ENCODE measurements at regions not wholly inside any gene's neighbourhood (a gene's known extent, or its start where the extent isn't known, plus 50 kb on each side); places are given as distances from the start of the nearest gene placed in this dataset.

GRCh38 chr3:28934126-28934813 is 346.6 kb upstream of the RBMS3 start:
- no peak for TF ChIP-seq GATA3 (IDR thresholded peaks at IDR 0.05; ENCODE audit: low read depth, low read length)
- no peak for TF ChIP-seq GATA2 (IDR thresholded peaks at IDR 0.05; ENCODE audit: low read depth, low read length)

- TF ChIP-seq GATA3 (IDR thresholded peaks at IDR 0.05; ENCODE audit: low read depth, low read length): no peak
- TF ChIP-seq GATA2 (IDR thresholded peaks at IDR 0.05; ENCODE audit: low read depth, low read length): no peak
Measured at GRCh38 chr3:28935146-28935545, 345.7 kb upstream of the RBMS3 start.

DNA sequence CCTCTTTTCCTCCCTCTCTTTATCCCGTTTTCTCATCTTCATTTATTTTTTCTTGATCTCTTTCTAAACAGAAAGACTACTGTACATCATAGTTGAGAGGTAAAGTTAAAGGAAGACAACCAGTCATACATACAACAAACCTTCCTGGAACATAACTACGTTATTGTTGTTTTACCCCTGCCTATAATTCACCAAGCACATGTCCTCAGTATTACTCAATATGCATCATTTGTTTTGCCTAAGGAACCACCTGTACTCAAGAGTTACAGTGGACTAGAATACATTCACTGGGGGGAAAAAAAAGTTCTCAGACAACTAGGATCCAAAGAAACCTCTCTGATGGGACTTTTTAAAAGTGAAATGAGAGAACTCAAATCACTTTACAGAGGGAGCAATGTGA is 344.7 kb upstream of the RBMS3 start:
- TF ChIP-seq GATA2 (IDR thresholded peaks at IDR 0.05; ENCODE audit: low read depth, low read length) (no peak), GATA3 (IDR thresholded peaks at IDR 0.05; ENCODE audit: low read depth, low read length) (no peak)

DNA sequence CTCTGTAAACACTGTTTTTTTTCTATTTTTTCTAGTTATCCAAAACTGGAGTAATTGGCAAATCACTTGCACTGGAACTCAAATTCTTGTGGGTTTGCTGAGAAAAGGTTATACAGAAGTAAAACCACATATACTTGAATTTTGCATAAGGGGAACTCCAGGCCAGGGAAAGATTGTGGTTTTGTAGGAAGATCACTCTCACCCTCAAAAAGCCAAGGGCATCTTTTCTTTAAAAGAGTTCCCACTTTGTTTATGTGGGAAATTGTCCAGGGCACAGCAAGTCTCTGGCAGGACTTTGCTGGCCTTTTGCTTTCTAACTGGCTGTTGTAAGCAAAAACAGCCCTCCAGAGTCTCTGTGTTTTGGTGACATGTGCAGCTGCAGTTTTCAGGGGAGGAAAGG is 340.3 kb upstream of the RBMS3 start:
- TF ChIP-seq GATA2 (IDR thresholded peaks at IDR 0.05; ENCODE audit: low read depth, low read length): no peak
- TF ChIP-seq GATA3 (IDR thresholded peaks at IDR 0.05; ENCODE audit: low read depth, low read length): no peak

DNA sequence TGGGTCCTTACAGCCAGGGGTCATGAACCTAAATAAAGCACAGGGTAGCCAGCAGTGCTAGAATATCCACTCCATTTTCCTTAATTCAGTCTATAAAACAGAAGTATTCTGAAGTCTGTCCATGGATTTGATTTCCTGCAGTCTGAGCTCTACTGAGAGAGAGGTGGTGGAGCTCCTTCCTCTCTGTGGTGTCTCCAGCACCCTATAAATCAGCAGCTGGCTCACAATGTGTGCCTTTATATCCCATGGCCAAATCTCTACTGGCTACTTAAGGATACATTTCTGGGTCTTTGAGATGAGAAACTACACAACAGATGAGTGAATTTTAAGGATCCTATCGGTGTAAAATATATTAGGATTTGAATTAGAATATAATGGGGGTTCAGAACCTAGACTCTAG is 339.9 kb upstream of the RBMS3 start:
- TF ChIP-seq GATA2 (IDR thresholded peaks at IDR 0.05; ENCODE audit: low read depth, low read length) (no peak), GATA3 (IDR thresholded peaks at IDR 0.05; ENCODE audit: low read depth, low read length) (no peak)

DNA sequence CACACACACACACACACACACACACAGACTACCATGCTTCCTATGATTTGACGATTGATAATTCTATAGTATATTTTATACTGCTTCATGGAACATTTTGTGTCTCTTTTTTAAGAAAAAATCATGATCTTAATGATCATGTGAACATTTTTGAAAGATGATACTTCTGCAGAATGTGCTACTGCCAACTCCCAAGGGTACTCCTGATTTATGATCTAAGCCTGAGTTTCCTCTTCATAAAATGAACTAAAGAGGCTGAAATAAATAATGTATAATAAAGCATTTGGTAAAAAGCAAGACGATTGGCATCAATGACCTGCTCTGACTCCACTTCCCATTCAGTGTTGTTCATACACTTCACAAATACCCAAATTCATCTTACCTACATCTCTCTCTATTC is 333.8 kb upstream of the RBMS3 start:
- TF ChIP-seq GATA2 (IDR thresholded peaks at IDR 0.05; ENCODE audit: low read depth, low read length) (no peak), GATA3 (IDR thresholded peaks at IDR 0.05; ENCODE audit: low read depth, low read length) (no peak)

- TF ChIP-seq GATA3 (IDR thresholded peaks at IDR 0.05; ENCODE audit: low read depth, low read length) (no peak), GATA2 (IDR thresholded peaks at IDR 0.05; ENCODE audit: low read depth, low read length) (no peak)
Measured at GRCh38 chr3:28947751-28948150, 333.1 kb upstream of the RBMS3 start.

GRCh38 chr3:28948685-28949084 is 332.2 kb upstream of the RBMS3 start:
- TF ChIP-seq GATA3 (IDR thresholded peaks at IDR 0.05; ENCODE audit: low read depth, low read length) (no peak), GATA2 (IDR thresholded peaks at IDR 0.05; ENCODE audit: low read depth, low read length) (no peak)

DNA sequence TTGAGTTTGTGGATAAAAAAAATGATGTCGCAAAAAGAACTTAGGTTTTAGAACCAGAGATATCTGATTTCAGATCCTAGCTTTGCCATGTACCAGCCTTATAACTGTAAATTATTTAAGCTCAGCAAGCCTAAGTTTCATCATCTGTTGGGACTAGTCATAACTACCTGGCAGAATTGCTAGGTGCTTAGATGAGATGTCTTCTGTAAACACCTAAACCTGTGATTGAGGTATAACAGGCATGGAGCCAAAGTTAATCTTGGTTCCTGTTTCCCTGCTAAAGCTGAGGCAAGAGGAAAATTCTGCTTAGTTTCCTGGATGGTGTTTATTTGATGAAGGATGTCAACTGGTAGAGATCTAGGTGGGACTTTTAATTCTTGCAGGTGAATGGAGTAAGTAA is 331.3 kb upstream of the RBMS3 start:
- no peak for TF ChIP-seq GATA3 (IDR thresholded peaks at IDR 0.05; ENCODE audit: low read depth, low read length)
- no peak for TF ChIP-seq GATA2 (IDR thresholded peaks at IDR 0.05; ENCODE audit: low read depth, low read length)

- TF ChIP-seq GATA3 (IDR thresholded peaks at IDR 0.05; ENCODE audit: low read depth, low read length): no peak
- no peak for TF ChIP-seq GATA2 (IDR thresholded peaks at IDR 0.05; ENCODE audit: low read depth, low read length)
Measured at GRCh38 chr3:28950614-28951013, 330.3 kb upstream of the RBMS3 start.

DNA sequence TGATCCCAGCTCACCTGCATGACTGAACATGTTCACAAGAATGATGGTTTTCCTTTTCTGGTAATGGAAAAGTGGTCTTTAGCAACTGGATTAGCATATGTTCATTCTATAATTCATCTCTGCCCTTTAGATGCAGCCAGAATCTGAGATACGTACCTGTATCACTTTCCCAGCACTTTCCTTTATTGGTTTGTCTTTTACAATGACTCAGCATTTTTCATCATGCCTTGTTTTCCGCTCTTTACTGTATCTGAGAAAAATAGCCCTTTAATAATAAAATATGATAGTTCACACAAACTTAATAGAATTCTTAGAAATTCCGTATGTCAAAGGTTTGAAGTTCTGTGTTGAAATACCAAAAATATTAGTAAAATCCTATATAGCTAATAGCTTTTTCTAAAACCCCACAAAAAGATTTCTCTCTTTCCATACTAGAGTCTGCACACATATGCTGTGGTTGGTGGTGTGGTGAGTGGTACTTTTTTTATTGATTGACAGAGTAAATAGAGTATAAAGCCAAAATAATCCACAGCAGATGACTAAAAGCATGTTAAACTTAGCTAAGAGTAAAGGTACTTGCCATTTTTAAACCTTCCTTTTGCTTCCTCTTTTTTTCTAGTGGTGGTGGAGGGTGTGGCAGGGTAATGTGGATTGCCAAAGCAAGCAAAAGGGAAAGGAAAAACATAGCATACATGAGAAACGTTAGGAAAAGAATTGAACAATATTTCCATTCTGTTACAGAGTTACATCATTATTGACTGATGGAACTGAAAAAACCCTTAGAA is 328.9 kb upstream of the RBMS3 start:
- TF ChIP-seq GATA2 (IDR thresholded peaks at IDR 0.05; ENCODE audit: low read depth, low read length) (no peak), GATA3 (IDR thresholded peaks at IDR 0.05; ENCODE audit: low read depth, low read length) (no peak)

DNA sequence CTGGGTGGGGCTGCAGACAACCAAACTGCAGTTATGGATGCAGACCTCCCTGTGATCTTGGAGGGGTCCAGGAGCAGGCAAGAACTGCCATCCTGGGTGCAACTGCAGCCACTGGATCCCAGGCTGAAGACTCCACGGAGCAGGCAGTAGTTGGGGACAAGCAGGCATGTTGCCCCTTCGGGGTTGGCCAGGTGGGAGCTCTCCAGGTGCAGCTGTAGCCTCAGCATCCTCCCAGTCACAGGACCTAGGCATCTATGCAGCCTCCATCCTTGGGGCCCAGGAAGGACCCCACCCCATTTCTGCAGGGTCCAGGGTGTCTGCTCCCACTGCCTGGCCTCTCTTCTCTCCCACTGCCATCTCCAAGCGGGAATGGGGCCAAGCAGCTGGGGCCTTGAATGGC is 322.2 kb upstream of the RBMS3 start:
- TF ChIP-seq GATA3 (IDR thresholded peaks at IDR 0.05; ENCODE audit: low read depth, low read length): no peak
- TF ChIP-seq GATA2 (IDR thresholded peaks at IDR 0.05; ENCODE audit: low read depth, low read length): no peak

GRCh38 chr3:28971156-28971555 is 309.7 kb upstream of the RBMS3 start:
- TF ChIP-seq GATA2 (IDR thresholded peaks at IDR 0.05; ENCODE audit: low read depth, low read length) (no peak), GATA3 (IDR thresholded peaks at IDR 0.05; ENCODE audit: low read depth, low read length) (no peak)

- no peak for TF ChIP-seq GATA2 (IDR thresholded peaks at IDR 0.05; ENCODE audit: low read depth, low read length)
- no peak for TF ChIP-seq GATA3 (IDR thresholded peaks at IDR 0.05; ENCODE audit: low read depth, low read length)
Measured at GRCh38 chr3:28972921-28973320, 307.9 kb upstream of the RBMS3 start.

DNA sequence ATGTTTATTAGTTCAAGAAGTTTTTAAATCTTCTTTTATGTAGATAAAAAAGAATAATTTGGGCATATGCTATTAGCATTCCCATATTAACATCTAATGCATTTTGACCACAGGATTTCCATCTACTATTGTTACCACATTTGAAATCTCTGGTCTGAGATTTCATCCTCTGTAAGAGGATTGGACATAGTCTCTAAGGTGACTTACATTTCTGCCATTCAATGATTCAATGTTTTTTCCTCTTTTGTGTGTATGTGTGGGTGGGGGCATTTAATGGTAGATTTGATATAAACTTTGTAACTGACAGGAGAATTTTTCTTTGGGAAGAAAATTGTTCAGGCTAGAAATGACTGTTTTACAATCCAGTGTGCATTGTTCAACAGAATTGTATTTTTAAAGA is 307.3 kb upstream of the RBMS3 start:
- TF ChIP-seq GATA3 (IDR thresholded peaks at IDR 0.05; ENCODE audit: low read depth, low read length) (no peak), GATA2 (IDR thresholded peaks at IDR 0.05; ENCODE audit: low read depth, low read length) (no peak)

All from SH-SY5Y (cell line).